H1 (cell line): ENCODE measurements at regions not wholly inside any gene's neighbourhood (a gene's known extent, or its start where the extent isn't known, plus 50 kb on each side); places are given as distances from the start of the nearest gene placed in this dataset.

Source experiments
- BCL11A ChIP-seq, 2 experiments: IDR thresholded peaks; one replicate each; pipeline ENCODE4 v1.6.1; 2011; ENCODE audit warnings: low read depth in 2 of 2, low read length in 2 of 2, mild to moderate bottlenecking in 2 of 2
- CHD7 ChIP-seq: fragments of 300-600 bp; sonication (generic); IDR thresholded peaks from 2 replicates; pipeline ENCODE4 v1.7.1; 2012; ENCODE audit warnings: low read length, moderate library complexity, mild to moderate bottlenecking, inconsistent platforms; ENCODE audit not compliant: insufficient replicate concordance
- EP300 ChIP-seq, 2 experiments: IDR thresholded peaks; 1 replicate in 1 of 2; 2 replicates in 1 of 2; pipeline ENCODE4 v1.6.1; 2011 to 2012; ENCODE audit warnings: low read depth in 2 of 2, low read length in 2 of 2, mild to moderate bottlenecking in 2 of 2, borderline replicate concordance in 1 of 2, inconsistent platforms in 1 of 2, moderate library complexity in 1 of 2
- GABPA ChIP-seq: IDR thresholded peaks from 2 replicates; pipeline ENCODE4 v1.6.1; 2011; ENCODE audit warnings: mild to moderate bottlenecking, low read length, moderate library complexity, borderline replicate concordance; ENCODE audit not compliant: insufficient read depth
- HDAC6 ChIP-seq: IDR thresholded peaks from one replicate; pipeline ENCODE4 v1.7.1; 2012; ENCODE audit warnings: low read depth, mild to moderate bottlenecking, inconsistent platforms, low read length, moderate library complexity
- KDM4A ChIP-seq: IDR thresholded peaks from one replicate; pipeline ENCODE4 v1.7.1; 2012; ENCODE audit warnings: low read depth, mild to moderate bottlenecking, moderate library complexity, low read length, inconsistent platforms; ENCODE audit not compliant: severe bottlenecking
- NANOG ChIP-seq: IDR thresholded peaks from 2 replicates; pipeline ENCODE4 v1.6.1; 2011; ENCODE audit warnings: low read length, low read depth, mild to moderate bottlenecking, inconsistent platforms; ENCODE audit not compliant: insufficient read depth, poor library complexity, severe bottlenecking
- POU5F1 ChIP-seq: IDR thresholded peaks from 2 replicates; pipeline ENCODE4 v1.6.1; 2011; ENCODE audit warnings: low read depth, mild to moderate bottlenecking, low read length, moderate library complexity
- RNF2 ChIP-seq: fragments of 200-900, 300-1000 bp; sonication (generic); IDR thresholded peaks from 2 replicates; pipeline ENCODE4 v1.7.1; 2016; ENCODE audit warnings: borderline replicate concordance, low read depth, mild to moderate bottlenecking, antibody characterized with exemption, low read length; ENCODE audit not compliant: poor library complexity, severe bottlenecking; ENCODE audit errors: missing control alignments
- SRF ChIP-seq: IDR thresholded peaks from 2 replicates; pipeline ENCODE4 v1.6.1; 2011; ENCODE audit warnings: mild to moderate bottlenecking, low read depth, low read length, moderate library complexity
- SUZ12 ChIP-seq: fragments of 200-600 bp; sonication (generic); IDR thresholded peaks from 2 replicates; pipeline ENCODE4 v1.6.1; 2012; ENCODE audit warnings: mild to moderate bottlenecking, inconsistent platforms, low read length, moderate library complexity, mixed read lengths
- YY1 ChIP-seq: IDR thresholded peaks from 2 replicates; pipeline ENCODE4 v1.6.1; 2011; ENCODE audit warnings: low read depth, mild to moderate bottlenecking, low read length

- TF ChIP-seq CHD7 (no peak), YY1 (no peak), SUZ12 (no peak), KDM4A (no peak), EP300 (IDR thresholded peaks at IDR 0.05; ENCODE audit: borderline replicate concordance in 1 of 2, low read depth in 2 of 2, low read length in 2 of 2) (no peak), HDAC6 (no peak), BCL11A (IDR thresholded peaks at IDR 0.05; ENCODE audit: low read depth in 2 of 2, low read length in 2 of 2) (no peak), SRF (no peak), POU5F1 (no peak), NANOG (no peak), GABPA (no peak), RNF2 (no peak)
Observed at GRCh38 chr1:4107291-4107690, 207.2 kb upstream of the C1orf174 start (continued).
